T-helper 1 cell (primary cell): ENCODE measurements at regions not wholly inside any gene's neighbourhood (a gene's known extent, or its start where the extent isn't known, plus 50 kb on each side); places are given as distances from the start of the nearest gene placed in this dataset.
"Not testable (repeated sequence)": the region's sequence is repeated elsewhere in the genome, so short reads cannot be mapped to it uniquely, and the experiment has no call there.

Source experiments
- DNase-seq, 5 donors: peaks; one replicate each; pipeline ENCODE4 v3.0.0-alpha.2; 2012 to 2020

DNA sequence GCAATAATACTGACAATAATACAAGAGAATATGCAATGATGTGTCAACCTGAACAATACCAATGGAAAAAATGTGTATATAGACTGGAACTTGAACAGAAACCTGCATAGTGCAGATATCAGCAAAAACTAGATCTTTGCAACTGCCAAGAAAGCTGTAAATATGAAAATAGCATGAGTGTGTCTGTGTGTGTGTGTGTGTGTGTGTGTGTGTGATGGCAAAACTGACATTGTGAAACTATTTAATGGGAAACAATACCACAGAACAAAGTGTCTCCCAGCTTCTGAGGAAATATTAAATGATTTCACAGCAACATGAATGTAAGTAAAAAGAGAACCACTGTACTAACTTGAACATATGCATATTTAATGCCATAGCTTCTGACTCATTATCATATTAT, 558.2 kb upstream of the LINC00305 start:
- DNase-seq = no peak

DNA sequence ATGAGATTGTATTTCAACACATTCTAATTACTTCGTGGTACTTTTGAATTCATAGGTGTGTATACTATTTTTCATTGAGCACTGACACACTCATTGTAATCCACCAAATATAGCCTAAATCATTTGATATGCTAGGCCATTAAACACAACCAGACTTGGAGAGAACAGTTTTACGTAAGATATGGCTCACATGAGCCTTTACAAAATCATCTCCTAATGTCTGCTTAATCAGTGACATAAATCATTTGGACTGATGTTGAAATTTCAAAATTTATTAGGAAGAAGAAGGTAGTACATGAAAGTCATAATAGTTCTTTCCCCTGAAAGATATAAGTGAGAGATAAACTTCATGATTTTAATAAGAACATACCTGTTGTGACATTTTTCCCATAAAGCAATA, 550.2 kb upstream of the LINC00305 start:
- no peak for DNase-seq

DNA sequence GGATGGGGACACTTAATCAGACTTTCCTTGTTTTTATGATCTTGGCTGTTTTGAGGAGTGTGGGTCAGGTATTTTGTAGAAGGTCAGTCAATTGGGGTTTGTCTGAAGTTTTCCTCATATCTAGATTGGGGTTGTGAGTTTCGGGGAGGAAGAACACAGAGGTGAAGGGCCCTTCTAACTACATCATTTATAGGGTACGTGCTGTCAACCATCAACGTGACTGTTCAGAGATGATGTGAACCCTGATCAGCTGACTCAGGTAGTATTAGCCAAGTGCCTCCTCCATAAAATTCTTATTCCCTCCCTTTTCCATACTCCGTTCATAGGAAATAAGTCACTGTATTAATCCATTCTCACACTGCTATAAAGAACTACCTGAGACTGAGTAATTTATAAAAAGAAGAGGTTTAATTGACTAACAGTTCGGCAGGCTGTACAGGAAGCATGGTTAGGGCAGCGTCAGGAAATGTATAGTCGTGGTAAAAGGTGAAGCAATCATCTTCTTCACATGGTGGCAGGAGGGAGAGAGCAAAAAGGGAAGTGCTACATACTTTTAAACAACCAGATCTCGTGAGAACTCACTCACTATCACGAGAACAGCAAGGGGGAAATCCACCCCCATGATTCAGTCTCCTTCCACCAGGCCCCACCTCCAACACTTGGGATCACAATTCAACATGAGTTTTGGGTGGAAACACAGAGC, 547.1 kb upstream of the LINC00305 start:
- DNase-seq = no peak

DNA sequence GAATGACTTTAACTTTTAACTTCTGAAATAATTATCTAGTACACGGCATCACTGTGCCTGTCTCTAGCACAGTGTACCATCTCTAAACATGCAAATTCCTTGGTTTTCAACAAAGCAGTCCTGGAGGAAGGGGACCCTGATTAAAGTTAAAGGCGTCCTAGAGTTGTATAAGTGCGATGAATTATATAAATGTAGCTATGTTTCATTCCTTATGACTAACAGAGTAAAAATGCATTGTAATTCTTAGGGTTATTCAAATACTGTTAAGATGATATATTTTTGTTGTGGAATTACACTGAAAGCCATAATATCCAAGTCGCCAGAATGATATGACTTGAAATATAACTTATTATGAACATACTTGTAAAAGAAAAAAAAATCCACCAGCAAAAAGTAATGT, 544.9 kb upstream of the LINC00305 start:
- DNase-seq = no peak

DNA sequence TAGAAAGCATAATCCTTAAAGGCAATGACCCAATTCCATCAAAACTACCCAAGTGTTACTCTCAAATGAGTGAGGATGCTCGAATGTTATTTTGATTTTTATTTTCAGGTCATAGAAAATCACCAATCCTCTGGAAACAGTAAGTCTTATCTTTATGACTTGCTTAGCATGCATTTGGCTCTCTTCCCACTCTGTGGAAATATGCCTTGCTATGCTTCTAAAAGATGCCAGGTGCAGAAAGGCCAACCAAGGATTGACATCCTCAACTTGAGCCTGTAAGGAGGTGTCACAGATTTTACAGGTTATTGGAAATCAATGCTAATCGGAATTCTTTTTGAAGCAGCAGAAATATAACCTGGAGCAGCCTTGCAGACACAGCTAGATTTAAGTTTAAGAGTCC, 543.9 kb upstream of the LINC00305 start:
- DNase-seq = no peak

DNA sequence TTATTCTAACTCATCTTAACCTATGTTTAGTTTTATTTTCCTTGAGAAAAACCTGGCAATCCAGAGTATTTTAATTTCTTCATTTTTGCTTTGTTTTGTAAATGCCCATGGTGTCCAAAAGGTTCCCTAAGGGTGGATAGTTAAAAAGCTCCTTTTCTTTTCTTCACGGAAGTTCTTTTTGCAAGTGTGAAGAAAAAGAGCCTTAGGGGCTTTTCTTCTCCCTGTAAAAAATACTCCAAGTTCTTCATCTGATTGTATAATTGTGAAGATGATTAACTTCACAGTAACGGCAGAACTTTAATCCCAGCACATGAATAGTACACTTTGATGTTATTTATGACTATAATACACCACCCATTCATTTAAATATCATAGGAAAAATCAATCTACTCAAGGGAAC, 530.2 kb upstream of the LINC00305 start:
- no peak for DNase-seq

DNA sequence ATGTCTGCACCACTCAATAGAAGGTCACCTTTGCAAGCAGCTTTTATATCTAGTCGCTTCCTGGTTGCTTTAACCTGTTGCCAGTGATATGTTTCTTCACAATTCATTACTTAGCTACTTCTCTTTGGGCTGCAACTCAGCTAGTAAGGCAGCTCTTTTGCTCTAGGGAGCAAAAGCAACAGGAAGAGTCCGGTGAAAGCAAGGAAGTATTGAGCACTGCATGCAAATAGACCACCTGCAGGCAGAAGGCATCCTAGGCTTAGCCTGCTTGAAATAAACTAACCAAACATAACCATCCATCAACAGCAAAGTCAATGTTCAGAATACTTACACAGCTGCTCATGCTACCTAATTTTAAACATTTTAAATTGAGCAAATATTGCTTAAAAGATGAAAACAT, 529.2 kb upstream of the LINC00305 start:
- no peak for DNase-seq

DNA sequence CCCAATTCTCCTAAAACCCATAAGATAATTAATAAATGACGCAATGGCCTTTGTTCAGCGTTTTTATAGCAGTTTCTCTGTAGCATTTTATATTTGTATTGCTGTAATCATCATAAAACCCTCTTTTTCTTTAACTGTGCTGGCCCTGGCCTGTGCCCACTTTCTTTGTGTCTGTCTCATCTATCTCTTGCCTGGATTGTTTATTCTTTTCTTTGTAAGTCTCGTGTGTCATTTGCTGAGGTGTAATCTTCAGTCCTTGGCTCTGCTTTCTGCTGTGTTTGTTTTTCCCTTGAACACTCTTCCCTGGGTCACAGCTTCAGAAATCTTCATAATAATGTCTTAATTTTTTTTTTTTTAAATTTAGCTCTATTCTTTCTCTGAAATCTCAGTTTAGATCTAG, 525.8 kb upstream of the LINC00305 start:
- DNase-seq = no peak

DNA sequence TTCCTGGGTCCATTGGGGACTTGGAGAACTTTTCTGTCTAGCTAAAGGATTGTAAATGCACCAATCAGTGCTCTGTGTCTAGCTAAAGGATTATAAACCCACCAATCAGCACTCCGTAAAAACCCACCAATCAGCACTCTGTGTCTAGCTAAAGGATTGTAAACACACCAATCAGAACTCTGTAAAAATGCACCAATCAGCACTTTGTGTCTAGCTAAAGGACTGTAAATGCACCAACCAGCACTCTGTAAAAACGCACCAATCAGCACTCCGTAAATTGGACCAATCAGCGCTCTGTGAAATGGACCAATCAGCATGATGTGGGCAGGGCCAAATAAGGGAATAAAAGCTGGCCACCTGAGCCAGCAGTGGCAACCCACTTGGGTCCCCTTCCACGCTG, 522.4 kb upstream of the LINC00305 start:
- DNase-seq = not testable (repeated sequence)

DNA sequence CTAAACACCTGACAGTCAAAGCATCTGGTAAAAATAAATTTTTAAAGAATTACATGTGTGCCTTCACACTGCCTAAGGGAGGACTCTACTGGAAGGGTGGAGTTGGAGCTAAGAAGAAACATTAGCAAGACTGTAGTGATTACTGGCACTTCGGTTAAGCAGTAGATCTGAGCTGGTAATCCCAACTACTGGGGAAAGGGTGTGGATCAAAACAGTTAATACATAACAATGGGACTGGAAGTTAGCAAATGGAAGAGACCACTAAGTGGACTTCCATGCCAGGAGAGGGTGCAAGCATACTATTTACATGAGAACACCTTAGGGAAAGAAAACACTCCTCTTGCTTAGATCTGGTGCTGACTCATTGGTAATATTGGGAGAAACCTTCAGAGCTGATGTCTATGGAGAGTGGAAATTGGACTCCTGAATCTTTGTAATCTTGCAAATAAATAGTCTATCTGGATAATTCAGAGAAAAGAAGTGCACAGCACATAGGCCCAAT, 519.6 kb upstream of the LINC00305 start:
- no peak for DNase-seq

DNA sequence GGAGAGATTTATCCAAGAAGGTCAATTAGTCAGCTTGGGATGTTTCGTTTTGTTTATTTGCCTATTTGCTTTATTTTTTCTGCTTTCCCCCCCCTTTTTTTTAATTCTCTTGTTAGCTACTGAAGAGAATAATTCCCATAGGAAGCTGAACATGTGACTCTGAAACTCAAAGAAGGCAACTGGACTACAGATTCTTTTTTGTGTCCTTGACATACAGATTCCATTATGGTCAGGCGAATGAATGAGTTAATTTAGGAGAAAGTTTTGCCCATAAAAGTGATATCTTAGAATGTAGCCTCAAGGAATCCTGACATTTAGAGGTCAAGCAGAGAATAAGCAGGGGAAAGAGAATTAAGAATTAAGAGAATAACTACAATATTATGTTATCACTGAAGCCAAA, 514.2 kb upstream of the LINC00305 start:
- no peak for DNase-seq

DNA sequence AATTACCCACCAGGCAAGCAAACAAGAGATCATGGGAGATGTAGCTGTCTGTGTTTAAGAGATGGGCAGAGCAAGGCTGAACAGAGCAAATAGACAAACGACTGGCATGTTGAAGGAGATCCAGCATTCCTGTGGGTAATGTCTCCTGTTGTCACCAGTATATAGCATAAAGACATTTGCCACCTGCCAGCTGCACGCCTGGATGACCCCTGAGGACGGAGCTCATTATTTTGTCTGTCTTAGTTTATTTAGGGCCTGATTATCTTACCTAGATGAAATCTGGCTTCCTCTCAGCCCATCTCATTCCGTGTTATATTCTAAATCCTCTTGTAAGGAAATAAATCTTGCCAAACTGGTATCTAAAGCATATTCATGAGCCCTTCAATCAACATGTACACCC, 510.3 kb upstream of the LINC00305 start:
- DNase-seq = no peak

DNA sequence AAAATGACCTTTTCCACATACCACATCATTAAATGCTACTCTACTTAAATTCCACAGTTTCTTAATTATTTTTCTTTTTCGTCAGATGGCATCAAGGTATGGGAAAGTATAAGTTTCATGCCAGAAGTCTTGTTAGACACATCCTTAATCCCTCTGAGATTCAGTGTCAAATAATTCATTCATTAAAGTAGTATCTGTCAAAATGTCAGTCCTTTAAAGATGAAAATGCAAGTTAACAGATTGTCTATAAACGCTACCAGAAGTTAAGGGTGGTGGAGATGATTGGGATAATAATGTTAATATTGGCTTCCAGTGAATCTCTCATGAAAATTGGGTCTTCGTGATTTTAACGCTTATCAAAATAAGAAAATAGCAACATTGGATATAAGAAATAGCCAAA, 504.2 kb upstream of the LINC00305 start:
- DNase-seq = no peak

DNA sequence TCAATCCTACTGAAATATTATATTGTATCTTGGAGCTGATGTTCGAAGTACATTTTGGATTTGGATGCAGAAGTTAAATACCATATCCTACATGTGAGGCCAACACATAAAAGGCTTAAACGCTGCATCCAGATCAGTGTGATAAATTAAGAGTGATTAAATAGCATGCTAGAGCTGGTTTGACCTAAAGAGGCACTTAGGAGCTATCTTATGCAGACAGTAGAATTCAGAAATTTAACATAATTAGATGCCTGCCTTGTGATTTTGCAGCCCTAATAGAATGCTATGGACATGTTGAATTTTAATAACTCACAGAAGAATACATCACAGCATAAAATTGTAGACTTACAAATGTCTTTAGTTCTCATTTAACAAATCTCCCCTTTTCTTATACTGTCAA, 501.2 kb upstream of the LINC00305 start:
- DNase-seq = no peak

DNA sequence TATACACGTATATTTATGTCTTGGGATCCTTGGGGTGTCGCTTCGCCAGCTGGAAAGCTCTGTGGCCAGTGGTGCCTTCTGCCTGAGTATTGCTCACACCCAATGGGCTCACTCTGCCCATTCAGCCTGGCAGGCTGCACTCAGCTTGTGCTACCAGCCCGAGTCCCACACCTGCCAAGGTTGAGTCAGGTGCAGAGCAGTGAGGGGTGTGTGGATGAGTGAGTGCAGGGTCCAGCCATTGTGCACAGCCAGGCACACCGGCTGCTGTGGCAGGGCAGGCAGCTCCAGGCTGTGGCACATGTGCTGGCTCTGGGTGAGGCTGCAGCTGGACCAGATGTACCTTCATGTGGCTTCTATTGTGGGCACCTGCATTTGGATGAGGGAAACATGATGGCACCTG, 496.9 kb upstream of the LINC00305 start:
- DNase-seq = no peak

DNA sequence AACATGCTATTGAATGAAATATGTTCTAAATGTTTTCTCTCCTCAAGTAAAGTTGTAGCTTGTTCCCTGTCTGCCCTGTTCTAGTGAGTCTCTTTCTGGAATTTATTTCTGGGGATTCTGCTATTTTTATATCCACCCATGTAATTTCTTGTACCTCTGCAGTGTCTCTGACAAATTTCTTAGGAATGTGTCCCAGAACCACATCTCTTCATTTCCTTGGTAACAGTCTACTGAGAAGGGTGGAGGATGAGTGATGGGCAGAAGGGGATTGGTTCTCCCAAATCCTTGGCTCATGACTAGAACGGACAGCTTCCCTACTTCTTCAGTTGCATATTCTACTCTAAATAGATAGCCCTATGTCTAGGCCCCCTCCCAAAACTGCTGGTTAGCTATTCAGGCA, 490.6 kb upstream of the LINC00305 start:
- no peak for DNase-seq

DNA sequence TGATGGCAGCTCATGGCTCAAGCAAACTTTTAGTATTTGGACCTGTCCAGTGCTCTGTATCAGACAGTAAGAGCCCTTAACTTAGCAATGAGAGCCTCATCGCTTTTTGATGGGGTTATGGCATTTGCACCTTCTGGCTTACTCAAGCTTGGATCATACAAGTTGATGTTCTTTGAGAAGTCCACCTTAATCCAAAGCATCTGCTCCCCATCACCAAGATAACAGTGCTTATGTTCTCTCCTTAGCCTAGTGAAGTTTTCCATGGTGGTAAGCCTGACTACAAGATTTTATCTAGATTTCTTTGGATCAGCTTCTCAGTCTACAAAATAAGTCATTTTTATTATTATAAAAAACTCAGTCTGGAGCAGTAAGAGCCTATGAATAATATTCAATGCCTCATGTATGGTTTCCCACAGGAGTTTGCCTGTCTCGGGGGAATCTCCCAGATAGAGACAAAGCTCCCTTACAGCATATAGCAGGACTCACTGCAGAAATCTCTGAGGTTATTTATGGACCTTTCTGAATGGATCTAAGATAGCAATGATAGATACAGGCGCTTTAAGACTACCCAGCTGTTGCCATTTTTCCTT, 472.2 kb upstream of the LINC00305 start:
- DNase-seq = no peak

DNA sequence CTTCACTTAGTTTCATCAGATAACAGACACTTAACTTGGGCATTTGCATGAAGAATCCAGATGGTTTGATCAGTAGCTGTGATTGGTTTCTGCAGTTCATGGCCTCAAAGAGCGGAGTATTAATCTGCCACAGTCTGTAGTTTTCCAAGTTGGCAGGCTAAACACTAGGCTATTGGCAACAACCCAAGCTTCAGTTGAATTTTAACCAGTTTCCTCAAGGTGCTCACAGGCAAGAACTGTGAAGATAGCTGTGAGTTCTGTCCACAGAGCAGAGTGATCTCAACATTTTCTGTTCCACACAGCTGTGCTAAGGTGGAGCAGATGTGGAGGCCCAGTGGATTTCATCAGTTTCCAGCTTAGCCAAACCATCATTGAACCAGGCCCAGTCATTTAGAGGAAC, 469.5 kb upstream of the LINC00305 start:
- DNase-seq = no peak

DNA sequence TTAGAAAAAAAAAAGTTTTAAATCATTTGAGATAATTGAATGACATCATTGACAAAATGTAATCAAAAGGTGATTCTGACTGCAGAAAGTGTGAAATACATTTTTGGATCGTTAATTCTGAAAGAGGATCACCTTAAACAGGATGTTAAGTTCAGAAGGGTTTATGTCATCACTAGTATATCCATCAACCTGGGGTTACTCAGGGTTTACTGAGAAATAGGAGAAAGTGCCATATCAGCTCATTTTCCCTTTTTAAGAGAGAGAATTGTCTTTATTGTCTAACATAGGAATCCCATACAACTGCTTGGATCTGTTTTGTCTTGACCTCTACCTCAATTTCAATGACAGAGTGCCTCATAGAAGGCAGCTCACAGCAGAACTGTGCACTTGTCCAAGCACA, 466.1 kb upstream of the LINC00305 start:
- no peak for DNase-seq

DNA sequence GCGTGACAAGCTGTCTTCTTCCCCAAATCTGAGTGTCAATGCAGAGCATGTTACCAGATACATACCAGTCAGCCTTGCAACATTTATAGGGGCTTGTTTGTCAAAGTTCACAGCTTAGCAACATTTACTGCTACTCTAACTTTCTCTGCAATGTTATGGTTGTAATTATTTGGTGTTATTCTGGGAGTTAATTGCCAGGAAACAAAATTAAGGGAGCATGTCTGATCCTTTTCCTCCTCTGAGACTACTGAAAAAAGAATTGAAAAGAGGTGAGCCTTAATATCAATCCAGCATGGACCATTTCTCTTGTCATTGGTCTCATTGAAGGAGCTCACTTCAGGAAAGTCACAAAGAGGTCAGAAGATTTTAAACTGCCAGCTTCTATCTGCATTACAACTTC, 465.6 kb upstream of the LINC00305 start:
- no peak for DNase-seq

DNA sequence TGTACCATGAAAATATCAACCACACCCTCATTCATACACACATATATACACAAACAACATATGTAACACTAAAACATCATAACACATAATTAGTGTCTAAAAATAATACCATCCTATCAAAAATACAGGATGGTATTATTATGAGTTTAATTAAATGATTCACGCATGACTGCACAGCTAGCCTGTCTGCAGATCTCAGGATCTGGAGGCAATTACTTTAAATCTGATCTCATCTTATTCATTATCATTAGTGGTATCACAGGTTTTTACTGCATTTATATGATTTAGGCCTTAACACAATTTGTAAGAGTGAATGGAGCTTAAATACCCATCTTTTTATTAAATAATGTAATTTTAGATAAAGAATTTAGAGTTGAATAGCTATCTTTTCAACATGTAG, 443.4 kb upstream of the LINC00305 start:
- no peak for DNase-seq

DNA sequence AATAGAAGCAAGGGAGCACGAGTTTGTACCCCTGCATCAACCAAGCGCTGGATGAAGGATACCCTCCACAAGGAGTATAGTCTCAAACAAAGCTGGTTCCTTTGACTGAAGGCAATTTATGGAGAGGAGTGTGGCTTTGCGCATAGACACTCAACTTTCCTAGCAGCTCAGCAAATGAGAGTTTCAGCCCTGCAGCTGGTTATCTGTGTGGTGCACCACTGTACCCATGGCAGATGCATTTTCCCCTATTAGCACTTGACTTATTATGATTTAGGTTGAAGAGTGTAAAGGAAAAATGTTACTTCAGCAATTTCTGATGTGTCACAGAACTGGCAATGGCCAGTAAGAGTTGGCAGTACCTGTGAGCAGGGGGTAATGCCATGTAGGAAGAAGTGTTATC, 440.1 kb upstream of the LINC00305 start:
- DNase-seq = no peak

DNA sequence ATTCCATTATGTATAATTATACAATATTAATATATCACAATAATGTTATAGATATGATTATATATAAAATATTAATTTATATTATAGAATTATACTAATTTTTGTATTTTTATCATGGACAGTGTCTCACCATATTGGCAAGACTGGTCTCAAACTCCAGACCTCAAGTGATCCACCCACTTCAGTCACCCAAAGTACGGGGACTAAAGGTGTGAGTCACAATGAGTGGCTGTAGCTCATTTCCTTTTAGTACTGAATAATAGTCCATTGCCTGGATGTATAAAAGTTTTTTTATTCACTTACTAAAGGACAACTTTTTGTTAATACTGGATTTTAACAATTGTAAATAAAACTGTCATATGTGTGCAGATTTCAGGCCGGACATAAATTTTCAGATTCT, 417.6 kb upstream of the LINC00305 start:
- no peak for DNase-seq

DNA sequence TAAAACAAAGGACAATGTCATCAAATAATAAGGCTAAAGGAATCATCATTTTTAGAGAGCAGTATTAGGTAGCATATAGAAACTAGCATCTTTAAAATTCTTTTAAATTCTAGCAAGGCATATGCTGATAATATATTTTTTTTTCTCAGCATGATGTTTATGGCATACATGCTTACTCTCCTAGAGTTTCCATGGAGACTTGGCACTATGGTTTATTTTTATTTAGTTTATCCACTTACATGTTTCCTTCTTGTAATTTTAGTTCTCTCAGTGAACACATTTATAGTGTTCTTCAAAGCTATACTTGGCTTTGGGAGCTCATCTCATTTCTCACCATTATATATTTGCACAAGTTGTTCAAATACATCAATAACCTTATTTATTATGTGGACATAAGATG, 413.8 kb upstream of the LINC00305 start:
- DNase-seq = no peak

DNA sequence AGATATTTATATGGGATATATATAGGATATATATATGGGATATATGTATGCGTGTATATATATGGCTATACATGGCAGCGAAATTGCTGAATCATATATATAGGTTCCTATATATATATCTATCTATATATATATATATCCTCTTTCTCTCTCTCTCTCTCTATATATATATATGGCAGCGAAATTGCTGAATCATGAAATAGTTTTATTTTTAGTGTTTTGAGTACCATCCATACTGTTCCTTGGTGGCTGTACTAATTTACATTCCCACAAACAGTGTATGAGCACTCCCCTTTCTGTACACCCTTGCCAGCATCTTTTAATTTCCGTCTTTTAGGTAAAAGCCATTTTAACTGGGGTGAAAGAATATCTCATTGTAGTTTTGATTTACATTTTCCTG, 397.6 kb upstream of the LINC00305 start:
- no peak for DNase-seq
